PC-3 (cell line): ENCODE measurements at regions not wholly inside any gene's neighbourhood (a gene's known extent, or its start where the extent isn't known, plus 50 kb on each side); places are given as distances from the start of the nearest gene placed in this dataset.

Source experiments
- EZH2phosphoT487 ChIP-seq: fragments of 300-600 bp; sonication (generic); IDR thresholded peaks from 2 replicates; pipeline ENCODE4 v1.6.1; 2018; ENCODE audit warnings: mild to moderate bottlenecking, antibody characterized with exemption, low read length, borderline replicate concordance
- TF ChIP-seq, protein P1 (sequence below): fragments of 300-600 bp; sonication (generic); conservative IDR thresholded peaks from 2 replicates; pipeline ENCODE4 v1.5.1; 2017; ENCODE audit warnings: antibody characterized with exemption, low read depth, mild to moderate bottlenecking, low read length

DNA sequence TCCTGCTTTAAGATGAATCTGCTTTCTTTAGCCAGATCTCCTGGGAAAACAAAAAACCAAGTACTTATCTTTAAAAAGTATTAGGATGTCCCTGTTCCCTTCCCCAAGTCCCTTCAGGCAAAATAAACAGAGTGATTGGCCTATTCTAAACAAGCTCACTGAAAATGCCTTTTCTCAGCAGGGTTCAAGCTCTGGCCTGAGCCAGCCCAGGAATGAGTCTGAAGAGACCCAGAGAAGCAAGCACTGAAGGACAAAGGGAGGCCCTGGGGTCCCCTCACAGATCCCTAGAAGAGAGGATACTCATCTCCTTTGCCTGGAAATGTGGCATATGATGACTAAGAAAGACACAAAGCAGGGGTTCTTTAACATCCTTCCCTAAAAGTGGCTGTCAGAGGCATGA, 66.8 kb upstream of the MAP1B start:
- TF ChIP-seq, protein P1, sequence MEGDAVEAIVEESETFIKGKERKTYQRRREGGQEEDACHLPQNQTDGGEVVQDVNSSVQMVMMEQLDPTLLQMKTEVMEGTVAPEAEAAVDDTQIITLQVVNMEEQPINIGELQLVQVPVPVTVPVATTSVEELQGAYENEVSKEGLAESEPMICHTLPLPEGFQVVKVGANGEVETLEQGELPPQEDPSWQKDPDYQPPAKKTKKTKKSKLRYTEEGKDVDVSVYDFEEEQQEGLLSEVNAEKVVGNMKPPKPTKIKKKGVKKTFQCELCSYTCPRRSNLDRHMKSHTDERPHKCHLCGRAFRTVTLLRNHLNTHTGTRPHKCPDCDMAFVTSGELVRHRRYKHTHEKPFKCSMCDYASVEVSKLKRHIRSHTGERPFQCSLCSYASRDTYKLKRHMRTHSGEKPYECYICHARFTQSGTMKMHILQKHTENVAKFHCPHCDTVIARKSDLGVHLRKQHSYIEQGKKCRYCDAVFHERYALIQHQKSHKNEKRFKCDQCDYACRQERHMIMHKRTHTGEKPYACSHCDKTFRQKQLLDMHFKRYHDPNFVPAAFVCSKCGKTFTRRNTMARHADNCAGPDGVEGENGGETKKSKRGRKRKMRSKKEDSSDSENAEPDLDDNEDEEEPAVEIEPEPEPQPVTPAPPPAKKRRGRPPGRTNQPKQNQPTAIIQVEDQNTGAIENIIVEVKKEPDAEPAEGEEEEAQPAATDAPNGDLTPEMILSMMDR: no peak
- no peak for TF ChIP-seq EZH2phosphoT487
